ENCODE measurements at regions not wholly inside any gene's neighbourhood (a gene's known extent, or its start where the extent isn't known, plus 50 kb on each side); places are given as distances from the start of the nearest gene placed in this dataset.
A peak's percentile ranks its signal among the peaks of the same experiment; 100 is the strongest.

- H3K9me3 Mint-ChIP-seq: no peaks in the 10 kb centered on the region
- no peak overlapping the region for H3K27ac Mint-ChIP-seq
- H3K36me3 Mint-ChIP-seq: no peaks in the 10 kb centered on the region
- ATAC-seq (peak; percentile 63), DNase-seq (ENCODE audit: low spot score in 2 of 2) (no peak)
These were observed 330.2 kb upstream of the FANCL start for GRCh38 chr2:58571181-58571852.

GRCh38 chr2:58569475-58570185 is 328.5 kb upstream of the FANCL start:
- DNase-seq (ENCODE audit: low spot score in 2 of 2) (no peak), ATAC-seq (peak; percentile 63 to 75)
- Mint-ChIP-seq H3K9me3 (no peaks in the 10 kb centered on the region), H3K27ac (peak overlapping the region in 1 of 2 donors; percentile 50), H3K36me3 (no peaks in the 10 kb centered on the region)

GRCh38 chr2:58568901-58569300 is 327.8 kb upstream of the FANCL start:
- H3K36me3 Mint-ChIP-seq: no peaks in the 10 kb centered on the region
- no peaks in the 10 kb centered on the region for H3K9me3 Mint-ChIP-seq
- H3K27ac Mint-ChIP-seq: no peak overlapping the region
- DNase-seq (ENCODE audit: low spot score in 2 of 2) (no peak), ATAC-seq (no peak)

GRCh38 chr2:58562276-58562675 is 321.2 kb upstream of the FANCL start:
- H3K9me3 Mint-ChIP-seq: no peaks in the 10 kb centered on the region
- no peaks in the 10 kb centered on the region for H3K36me3 Mint-ChIP-seq
- DNase-seq (ENCODE audit: low spot score in 2 of 2) (no peak), ATAC-seq (no peak)
- no peak overlapping the region for H3K27ac Mint-ChIP-seq

- Mint-ChIP-seq H3K9me3 (no peaks in the 10 kb centered on the region), H3K36me3 (no peaks in the 10 kb centered on the region), H3K27ac (no peak overlapping the region)
- DNase-seq (ENCODE audit: low spot score in 2 of 2): no peak
- no peak for ATAC-seq
These were observed 319.4 kb upstream of the FANCL start for GRCh38 chr2:58560531-58560930.

- no peak overlapping the region for H3K27ac Mint-ChIP-seq
- ATAC-seq (no peak), DNase-seq (ENCODE audit: low spot score in 2 of 2) (no peak)
- H3K9me3 Mint-ChIP-seq: no peaks in the 10 kb centered on the region
- no peaks in the 10 kb centered on the region for H3K36me3 Mint-ChIP-seq
These were observed 317.8 kb upstream of the FANCL start for GRCh38 chr2:58558881-58559280.

- Mint-ChIP-seq H3K36me3 (no peaks in the 10 kb centered on the region), H3K27ac (no peak overlapping the region), H3K9me3 (no peaks in the 10 kb centered on the region)
- no peak for ATAC-seq
- no peak for DNase-seq (ENCODE audit: low spot score in 2 of 2)
These were observed 316.1 kb upstream of the FANCL start for GRCh38 chr2:58557176-58557575.

- Mint-ChIP-seq H3K9me3 (no peaks in the 10 kb centered on the region), H3K27ac (no peak overlapping the region), H3K36me3 (no peaks in the 10 kb centered on the region)
- no peak for DNase-seq (ENCODE audit: low spot score in 2 of 2)
- ATAC-seq: no peak
These were observed 312.8 kb upstream of the FANCL start for GRCh38 chr2:58553937-58554336.

GRCh38 chr2:58553522-58553921 is 312.4 kb upstream of the FANCL start:
- no peaks in the 10 kb centered on the region for H3K36me3 Mint-ChIP-seq
- no peak overlapping the region for H3K27ac Mint-ChIP-seq
- ATAC-seq (no peak), DNase-seq (ENCODE audit: low spot score in 2 of 2) (no peak)
- H3K9me3 Mint-ChIP-seq: peaks cover 0 to 3% of the 10 kb centered on the region in 2 donors

- ATAC-seq: no peak
- peaks cover 0 to 4% of the 10 kb centered on the region in 2 donors for H3K9me3 Mint-ChIP-seq
- no peaks in the 10 kb centered on the region for H3K36me3 Mint-ChIP-seq
- DNase-seq (ENCODE audit: low spot score in 2 of 2): no peak
- H3K27ac Mint-ChIP-seq: no peak overlapping the region
These were observed 304.5 kb upstream of the FANCL start for GRCh38 chr2:58545300-58546280.

- Mint-ChIP-seq H3K27ac (no peak overlapping the region), H3K36me3 (no peaks in the 10 kb centered on the region), H3K9me3 (peaks cover 0 to under 1% of the 10 kb centered on the region in 2 donors)
- no peak for DNase-seq (ENCODE audit: low spot score in 2 of 2)
- no peak for ATAC-seq
These were observed 302.3 kb upstream of the FANCL start for GRCh38 chr2:58543442-58543841.

GRCh38 chr2:58541511-58541910 is 300.4 kb upstream of the FANCL start:
- Mint-ChIP-seq H3K36me3 (no peaks in the 10 kb centered on the region), H3K9me3 (no peaks in the 10 kb centered on the region), H3K27ac (no peak overlapping the region)
- no peak for DNase-seq (ENCODE audit: low spot score in 2 of 2)
- ATAC-seq: no peak

GRCh38 chr2:58540681-58541080 is 299.6 kb upstream of the FANCL start:
- DNase-seq (ENCODE audit: low spot score in 2 of 2) (no peak), ATAC-seq (no peak)
- no peak overlapping the region for H3K27ac Mint-ChIP-seq
- no peaks in the 10 kb centered on the region for H3K9me3 Mint-ChIP-seq
- H3K36me3 Mint-ChIP-seq: no peaks in the 10 kb centered on the region

- DNase-seq (ENCODE audit: low spot score in 2 of 2) (no peak), ATAC-seq (no peak)
- Mint-ChIP-seq H3K9me3 (no peaks in the 10 kb centered on the region), H3K27ac (no peak overlapping the region), H3K36me3 (no peaks in the 10 kb centered on the region)
These were observed 298.8 kb upstream of the FANCL start for GRCh38 chr2:58539973-58540372.

- H3K27ac Mint-ChIP-seq: no peak overlapping the region
- no peak for DNase-seq (ENCODE audit: low spot score in 2 of 2)
- no peaks in the 10 kb centered on the region for H3K36me3 Mint-ChIP-seq
- ATAC-seq: no peak
- H3K9me3 Mint-ChIP-seq: no peaks in the 10 kb centered on the region
These were observed 294.9 kb upstream of the FANCL start for GRCh38 chr2:58535990-58536389.

- Mint-ChIP-seq H3K36me3 (no peaks in the 10 kb centered on the region), H3K27ac (no peak overlapping the region), H3K9me3 (no peaks in the 10 kb centered on the region)
- DNase-seq (ENCODE audit: low spot score in 2 of 2) (no peak), ATAC-seq (no peak)
These were observed 294.1 kb upstream of the FANCL start for GRCh38 chr2:58535182-58535581.

- ATAC-seq (no peak), DNase-seq (ENCODE audit: low spot score in 2 of 2) (no peak)
- no peaks in the 10 kb centered on the region for H3K36me3 Mint-ChIP-seq
- H3K27ac Mint-ChIP-seq: no peak overlapping the region
- no peaks in the 10 kb centered on the region for H3K9me3 Mint-ChIP-seq
These were observed 292.3 kb upstream of the FANCL start for GRCh38 chr2:58533376-58533775.
